B cell (primary cell): ENCODE measurements at regions not wholly inside any gene's neighbourhood (a gene's known extent, or its start where the extent isn't known, plus 50 kb on each side); places are given as distances from the start of the nearest gene placed in this dataset.

ENCODE experiments used
- ATAC-seq: fragments of 200-7000 bp; cut with Tn5 transposase; one replicate; pipeline ENCODE4 v1.10.0; 2021; ENCODE audit warnings: low read depth, mild to moderate bottlenecking, moderate number of reproducible peaks, moderate library complexity
- CTCF ChIA-PET: fragments of 350-600 bp; sonication (Branson Sonifier 250); formaldehyde crosslinking; loops from one replicate; lab custom pipeline; 2021; ENCODE audit warnings: antibody characterized with exemption, inconsistent platforms; lab: Charles Lee
- POLR2A ChIA-PET: fragments of 350-600 bp; sonication (Branson Sonifier 250); formaldehyde crosslinking; loops from one replicate; lab custom pipeline; 2021; ENCODE audit warnings: antibody characterized with exemption; lab: Charles Lee
- DNase-seq: peaks from one replicate; pipeline ENCODE4 v3.0.0; 2013
- H2AFZ ChIP-seq: 2 replicates; pipeline ENCODE4 v1.6.1; 2012; ENCODE audit warnings: mild to moderate bottlenecking, low read depth, low read length; ENCODE audit not compliant: insufficient read depth, poor library complexity, severe bottlenecking
- H3K27ac ChIP-seq, 2 donors: 1 replicate in 1 of 2; 2 replicates in 1 of 2; pipeline ENCODE4 v1.5.1; 2012 to 2013; ENCODE audit warnings: low read length in 2 of 2, mild to moderate bottlenecking in 2 of 2, moderate library complexity in 1 of 2
- H3K27me3 ChIP-seq, 4 experiments: fragments of 200-600 bp in 1 of 4; sonication (generic) in 1 of 4; replicated peaks in 1 of 4; 1 replicate in 2 of 4; 2 replicates in 2 of 4; pipeline versions ENCODE4 v1.6.1 to v1.7.0; 2013 to 2016; ENCODE audit warnings: low read length in 3 of 4, mild to moderate bottlenecking in 2 of 4, mixed read lengths in 1 of 4, moderate library complexity in 1 of 4; ENCODE audit not compliant: insufficient read depth in 4 of 4, control insufficient read depth in 3 of 4; ENCODE audit errors: control extremely low read depth in 1 of 4
- H3K36me3 ChIP-seq, 2 experiments: replicated peaks in 1 of 2; 1 replicate in 1 of 2; 2 replicates in 1 of 2; pipeline versions ENCODE4 v1.6.1 to v1.7.1; 2013; ENCODE audit warnings: low read length in 1 of 2; ENCODE audit not compliant: insufficient read depth in 2 of 2, control insufficient read depth in 1 of 2; ENCODE audit errors: control extremely low read depth in 1 of 2, extremely low read depth in 1 of 2
- H3K4me1 ChIP-seq, 2 donors: fragments of 200-600 bp in 1 of 2; sonication (generic) in 1 of 2; 1 replicate in 1 of 2; 2 replicates in 1 of 2; pipeline versions ENCODE4 v1.5.1 to v1.6.1; 2013 to 2017; ENCODE audit warnings: low read length in 2 of 2; ENCODE audit not compliant: control insufficient read depth in 2 of 2, insufficient read depth in 2 of 2
- H3K4me2 ChIP-seq: replicated peaks from 2 replicates; pipeline ENCODE3; 2012; ENCODE audit warnings: mild to moderate bottlenecking, low read depth, low read length; ENCODE audit not compliant: poor library complexity, severe bottlenecking
- H3K4me3 ChIP-seq, 5 experiments: fragments of 200-600 bp in 1 of 5; sonication (generic) in 1 of 5; 1 replicate in 3 of 5; 2 replicates in 2 of 5; pipeline versions ENCODE4 v1.5.1 to v1.7.0; 2011 to 2016; ENCODE audit warnings: low read length in 4 of 5, mild to moderate bottlenecking in 4 of 5, low read depth in 2 of 5, control low read depth in 1 of 5, moderate library complexity in 1 of 5; ENCODE audit not compliant: insufficient read depth in 1 of 5; ENCODE audit errors: control extremely low read depth in 1 of 5, extremely low read depth in 1 of 5
- H3K79me2 ChIP-seq: fragments of 200-600 bp; sonication (generic); one replicate; pipeline ENCODE4 v1.6.0; 2016; ENCODE audit warnings: low read length; ENCODE audit not compliant: control insufficient read depth, insufficient read depth
- H3K9ac ChIP-seq: fragments of 200-600 bp; sonication (generic); 2 replicates; pipeline ENCODE4 v1.6.1; 2017; ENCODE audit warnings: mild to moderate bottlenecking, low read length, moderate library complexity
- H3K9me3 ChIP-seq, 3 donors: one replicate each; pipeline versions ENCODE4 v1.6.1 to v1.7.1; 2013; ENCODE audit warnings: low read length in 2 of 3; ENCODE audit not compliant: control insufficient read depth in 2 of 3, insufficient read depth in 1 of 3; ENCODE audit errors: control extremely low read depth in 1 of 3
- H4K20me1 ChIP-seq: 2 replicates; pipeline ENCODE4 v1.6.0; 2012; ENCODE audit warnings: mild to moderate bottlenecking, low read length; ENCODE audit not compliant: insufficient read depth, control insufficient read depth, poor library complexity, severe bottlenecking
- H3K27ac Mint-ChIP-seq: one replicate; pipeline ENCODE4 v1.8.0; 2021; ENCODE audit warnings: mixed read lengths
- H3K27me3 Mint-ChIP-seq: one replicate; pipeline ENCODE4 v1.8.0; 2021; ENCODE audit warnings: mixed read lengths
- H3K4me1 Mint-ChIP-seq: one replicate; pipeline ENCODE4 v1.8.0; 2021; ENCODE audit warnings: mixed read lengths
- H3K4me3 Mint-ChIP-seq: one replicate; pipeline ENCODE4 v1.8.0; 2021; ENCODE audit warnings: mixed read lengths
- H3K9me3 Mint-ChIP-seq: one replicate; pipeline ENCODE4 v1.8.0; 2022; ENCODE audit warnings: mixed read lengths; ENCODE audit not compliant: insufficient read depth
- CTCF ChIP-seq: fragments of 200-600 bp; IDR thresholded peaks from one replicate; pipeline ENCODE4 v1.8.0; 2022; ENCODE audit warnings: antibody characterized with exemption, mild to moderate bottlenecking
- EZH2 ChIP-seq: IDR thresholded peaks from 2 replicates; pipeline ENCODE4 v1.6.1; 2012; ENCODE audit warnings: borderline replicate concordance, low read depth, mild to moderate bottlenecking, moderate library complexity, low read length; ENCODE audit not compliant: insufficient read depth, poor library complexity, severe bottlenecking
- WGBS: methylation state at CpG from one replicate; pipeline ENCODE4 v1.1.5; 2013; ENCODE audit warnings: missing lambda C conversion rate; ENCODE audit not compliant: insufficient coverage; 5-methylcytosine and 5-hydroxymethylcytosine counted together
- intact Hi-C: fragments of 100-400 bp; cut with micrococcal nuclease; formaldehyde crosslinking; loops from one replicate; pipeline ENCODE4 v1.10.0; 2022

- POLR2A ChIA-PET = no interaction called here
- Mint-ChIP-seq H3K4me3 (no peak overlapping the region), H3K27me3 (peaks cover 12% of the 10 kb centered on the region), H3K9me3 (no peaks in the 10 kb centered on the region), H3K4me1 (no peaks in the 10 kb centered on the region), H3K27ac (no peak overlapping the region)
- H3K27me3 ChIP-seq = peaks cover 0 to 5% (median 0%) of the 10 kb centered on the region in 4 experiments
- no peaks in the 10 kb centered on the region for H3K79me2 ChIP-seq
- no peak overlapping the region for H3K4me3 ChIP-seq
- CTCF ChIA-PET = no interaction called here
- no peak for ATAC-seq
- H3K4me2 ChIP-seq = no peak overlapping the region
- intact Hi-C loops = no loop called here
- H3K9me3 ChIP-seq = no peaks in the 10 kb centered on the region
- H3K4me1 ChIP-seq = no peaks in the 10 kb centered on the region
- H3K36me3 ChIP-seq = no peaks in the 10 kb centered on the region
- H2AFZ ChIP-seq = no peak overlapping the region
- no peak overlapping the region for H3K27ac ChIP-seq
- no CpG with 5 or more reads among the region's 4 CpGs for WGBS
- no peak overlapping the region for H3K9ac ChIP-seq
- DNase-seq = no peak
- no peaks in the 10 kb centered on the region for H4K20me1 ChIP-seq
- no peak for TF ChIP-seq CTCF
- no peak for TF ChIP-seq EZH2
These were observed 73.3 kb upstream of the WAC start for GRCh38 chr10:28459453-28460144.

- Mint-ChIP-seq H3K27me3 (peaks cover 12% of the 10 kb centered on the region), H3K4me1 (no peaks in the 10 kb centered on the region), H3K27ac (no peak overlapping the region), H3K4me3 (no peak overlapping the region), H3K9me3 (no peaks in the 10 kb centered on the region)
- no CpG with 5 or more reads among the region's 2 CpGs for WGBS
- Histone ChIP-seq H3K9me3 (peaks cover 0 to 5% (median 0%) of the 10 kb centered on the region in 3 donors), H3K27me3 (peaks cover 0 to 5% (median 0%) of the 10 kb centered on the region in 4 experiments), H3K36me3 (no peaks in the 10 kb centered on the region), H3K9ac (no peak overlapping the region), H3K27ac (no peak overlapping the region), H3K79me2 (no peaks in the 10 kb centered on the region), H2AFZ (no peak overlapping the region), H3K4me1 (no peaks in the 10 kb centered on the region), H3K4me2 (no peak overlapping the region), H3K4me3 (no peak overlapping the region), H4K20me1 (no peaks in the 10 kb centered on the region)
- POLR2A ChIA-PET = no interaction called here
- no peak for TF ChIP-seq EZH2
- TF ChIP-seq CTCF = no peak
- intact Hi-C loops = no loop called here
- DNase-seq (no peak), ATAC-seq (no peak)
- CTCF ChIA-PET = no interaction called here
These were observed 69.8 kb upstream of the WAC start for GRCh38 chr10:28463141-28463540.
